BJ (cell line): ENCODE measurements at regions not wholly inside any gene's neighbourhood (a gene's known extent, or its start where the extent isn't known, plus 50 kb on each side); places are given as distances from the start of the nearest gene placed in this dataset.

Experiments
- CTCF ChIA-PET: fragments of 350-600 bp; formaldehyde crosslinking; extraction: SDS; loops from one replicate; lab custom pipeline; 2021; ENCODE audit warnings: antibody characterized with exemption, inconsistent platforms; lab: Yijun Ruan, JAX
- POLR2A ChIA-PET: fragments of 300-600 bp; sonication (Branson Sonifier 250); formaldehyde crosslinking; extraction: SDS; loops from one replicate; lab custom pipeline; 2021; ENCODE audit warnings: antibody characterized with exemption; lab: Charles Lee
- DNase-seq: peaks from one replicate; pipeline ENCODE4 v3.0.0-alpha.2; 2011; ENCODE audit warnings: low read depth
- H3K27me3 ChIP-seq: 2 replicates; pipeline ENCODE4 v1.6.0; 2011; ENCODE audit warnings: low read length; ENCODE audit not compliant: control insufficient read depth, insufficient read depth
- H3K36me3 ChIP-seq: 2 replicates; pipeline ENCODE4 v1.5.1; 2011; ENCODE audit warnings: low read length; ENCODE audit not compliant: control insufficient read depth, insufficient read depth
- H3K4me3 ChIP-seq: 2 replicates; pipeline ENCODE4 v1.5.1; 2011; ENCODE audit warnings: low read depth, mild to moderate bottlenecking, control low read depth, low read length
- CTCF ChIP-seq: IDR thresholded peaks from 2 replicates; pipeline ENCODE4 v1.5.1; 2011; ENCODE audit warnings: low read depth, mild to moderate bottlenecking, control low read depth, inconsistent platforms, low read length, moderate library complexity; ENCODE audit not compliant: insufficient read depth

GRCh38 chr1:147821883-147822282 is 61.5 kb upstream of the GJA5 start:
- no peak for TF ChIP-seq CTCF
- Histone ChIP-seq H3K27me3 (no peaks in the 10 kb centered on the region), H3K36me3 (no peaks in the 10 kb centered on the region), H3K4me3 (no peak overlapping the region)
- ChIA-PET CTCF (no interaction called here), POLR2A (no interaction called here)
- DNase-seq, result peak; percentile 35

GRCh38 chr1:147822292-147822691 is 61.9 kb upstream of the GJA5 start:
- CTCF ChIA-PET, result no interaction called here
- POLR2A ChIA-PET, result no interaction called here
- DNase-seq, result no peak

GRCh38 chr1:147824001-147824400 is 63.6 kb upstream of the GJA5 start:
- ChIA-PET POLR2A (no interaction called here), CTCF (interaction anchor here (0.8 kb wide), 1 partner anchor 68 kb away, joined by 3 read pairs; no protein-coding TSS in a partner anchor)
- no peak for DNase-seq
- H3K27me3 ChIP-seq, result no peaks in the 10 kb centered on the region
- no peak for TF ChIP-seq CTCF
- H3K36me3 ChIP-seq, result no peaks in the 10 kb centered on the region
- no peak overlapping the region for H3K4me3 ChIP-seq

More at GRCh38 chr1:147822292-147822691, 61.9 kb upstream of the GJA5 start:
- Histone ChIP-seq H3K36me3 (no peaks in the 10 kb centered on the region), H3K4me3 (no peak overlapping the region), H3K27me3 (no peaks in the 10 kb centered on the region)
- no peak for TF ChIP-seq CTCF

- H3K36me3 ChIP-seq, result no peaks in the 10 kb centered on the region
- DNase-seq, result no peak
- H3K4me3 ChIP-seq, result no peak overlapping the region
- H3K27me3 ChIP-seq, result no peaks in the 10 kb centered on the region
- CTCF ChIA-PET, result no interaction called here
- no peak for TF ChIP-seq CTCF
- POLR2A ChIA-PET, result no interaction called here
Measured at GRCh38 chr1:147824798-147825197, 64.4 kb upstream of the GJA5 start.

GRCh38 chr1:147825586-147825985 is 65.2 kb upstream of the GJA5 start:
- CTCF ChIA-PET, result no interaction called here
- H3K36me3 ChIP-seq, result no peaks in the 10 kb centered on the region
- no peak overlapping the region for H3K4me3 ChIP-seq
- POLR2A ChIA-PET, result no interaction called here
- DNase-seq, result no peak
- no peak for TF ChIP-seq CTCF
- H3K27me3 ChIP-seq, result no peaks in the 10 kb centered on the region
